HG03280 (cell line): ENCODE measurements at regions not wholly inside any gene's neighbourhood (a gene's known extent, or its start where the extent isn't known, plus 50 kb on each side); places are given as distances from the start of the nearest gene placed in this dataset.

Source experiments
- ATAC-seq: cut with Tn5 transposase; IDR thresholded peaks from one replicate; pipeline ENCODE4 v1.9.1; 2021; ENCODE audit warnings: mild to moderate bottlenecking, moderate library complexity; ENCODE audit not compliant: unreplicated experiment

DNA sequence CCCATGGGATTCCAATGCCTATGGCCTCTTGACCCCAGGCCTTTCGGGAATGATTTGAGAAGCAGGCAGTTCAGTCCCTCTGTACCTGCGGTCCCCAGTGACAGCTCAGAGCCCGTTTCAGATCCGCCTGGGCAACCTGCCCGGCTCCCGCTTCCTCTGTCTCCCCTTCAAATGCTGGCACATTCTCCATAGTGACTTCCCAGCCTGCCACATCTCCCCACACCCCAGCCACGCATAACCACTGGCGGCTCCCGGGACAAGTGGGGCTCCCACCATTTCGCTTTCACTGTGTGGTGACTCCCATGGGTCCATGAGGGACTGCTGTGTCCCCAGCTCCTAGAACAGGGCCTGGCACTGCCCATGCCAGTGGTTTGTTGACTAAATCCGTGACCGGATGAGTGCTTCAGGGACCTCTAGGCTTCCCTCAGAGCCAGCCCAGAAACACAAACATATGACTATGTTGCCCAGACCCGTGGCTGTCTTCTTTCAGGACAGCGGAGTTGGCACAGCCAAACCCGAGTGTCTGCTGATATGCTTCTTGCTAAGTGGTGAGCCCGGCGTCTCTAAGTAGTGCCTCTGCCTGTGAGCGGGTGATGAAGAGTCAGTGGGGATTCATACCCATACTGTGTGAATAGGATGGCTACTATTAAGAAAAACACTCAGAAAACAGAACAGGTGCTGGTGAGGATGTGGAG is 91.2 kb downstream of the GLI2 start:
- no peak for ATAC-seq

GRCh38 chr2:120828066-120828465 is 92.4 kb downstream of the GLI2 start:
- no peak for ATAC-seq

GRCh38 chr2:120828829-120829632 is 93.4 kb downstream of the GLI2 start:
- no peak for ATAC-seq

GRCh38 chr2:120829633-120830025 is 94.0 kb downstream of the GLI2 start:
- no peak for ATAC-seq

- no peak for ATAC-seq
Measured at GRCh38 chr2:120830096-120830830, 94.6 kb downstream of the GLI2 start.

- ATAC-seq: no peak
Measured at GRCh38 chr2:120831086-120831485, 95.4 kb downstream of the GLI2 start.

DNA sequence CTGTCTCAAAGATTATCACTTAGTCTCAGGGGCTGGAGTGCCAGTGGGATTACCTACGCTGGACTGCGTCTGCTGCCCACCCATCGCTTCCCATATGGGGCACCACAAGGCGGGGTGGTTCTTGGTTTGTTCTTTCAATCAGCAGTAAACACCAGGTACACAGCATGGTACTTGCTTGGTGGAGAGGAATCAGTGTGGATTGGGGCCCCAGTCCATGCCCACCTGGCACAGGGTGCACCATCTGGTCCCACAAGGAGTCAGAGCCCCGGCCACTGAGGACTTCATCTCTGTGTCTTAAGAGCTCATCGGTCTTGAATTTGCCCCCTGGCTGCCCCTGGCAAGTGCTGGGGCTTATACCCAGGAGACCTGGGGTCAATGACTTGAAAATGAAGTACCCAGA is 96.2 kb downstream of the GLI2 start:
- no peak for ATAC-seq

DNA sequence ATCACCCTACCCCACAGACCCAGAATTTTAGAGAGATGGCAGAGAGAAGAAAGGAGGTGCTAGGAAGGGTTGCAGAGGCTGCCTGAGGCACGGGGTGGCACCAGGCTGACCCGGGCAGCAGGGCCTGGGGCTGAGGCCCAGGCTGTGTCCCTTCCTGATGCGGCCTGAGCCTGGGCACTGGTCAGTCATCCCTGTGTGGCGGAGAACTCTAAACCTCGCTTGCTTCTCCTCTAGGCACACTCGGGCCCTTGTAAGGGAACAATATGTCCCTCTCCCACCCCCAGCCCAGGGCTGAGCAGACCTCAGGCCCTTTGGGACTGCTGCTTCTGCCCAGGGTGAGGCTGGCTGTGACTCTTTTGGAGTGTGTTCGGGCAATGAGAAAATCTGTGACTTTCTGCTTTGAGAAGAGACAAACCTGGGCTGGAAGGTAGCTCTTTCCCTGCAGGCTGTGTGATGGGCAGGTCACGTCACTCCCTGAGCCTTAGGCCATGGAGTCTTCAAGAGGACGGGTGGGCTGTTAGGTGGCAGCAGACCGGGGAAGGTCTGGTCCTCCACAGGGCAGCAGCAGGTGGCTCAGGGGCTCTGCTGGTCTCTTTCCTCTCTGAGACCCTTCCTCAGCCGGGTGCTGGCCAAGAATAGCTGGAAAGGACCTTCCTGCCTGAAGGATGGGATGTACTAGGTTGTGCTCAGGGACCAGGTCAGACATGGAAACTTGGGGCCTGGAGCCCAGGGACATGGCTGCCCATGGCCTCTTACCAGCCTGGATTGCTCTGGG is 96.8 kb downstream of the GLI2 start:
- no peak for ATAC-seq

DNA sequence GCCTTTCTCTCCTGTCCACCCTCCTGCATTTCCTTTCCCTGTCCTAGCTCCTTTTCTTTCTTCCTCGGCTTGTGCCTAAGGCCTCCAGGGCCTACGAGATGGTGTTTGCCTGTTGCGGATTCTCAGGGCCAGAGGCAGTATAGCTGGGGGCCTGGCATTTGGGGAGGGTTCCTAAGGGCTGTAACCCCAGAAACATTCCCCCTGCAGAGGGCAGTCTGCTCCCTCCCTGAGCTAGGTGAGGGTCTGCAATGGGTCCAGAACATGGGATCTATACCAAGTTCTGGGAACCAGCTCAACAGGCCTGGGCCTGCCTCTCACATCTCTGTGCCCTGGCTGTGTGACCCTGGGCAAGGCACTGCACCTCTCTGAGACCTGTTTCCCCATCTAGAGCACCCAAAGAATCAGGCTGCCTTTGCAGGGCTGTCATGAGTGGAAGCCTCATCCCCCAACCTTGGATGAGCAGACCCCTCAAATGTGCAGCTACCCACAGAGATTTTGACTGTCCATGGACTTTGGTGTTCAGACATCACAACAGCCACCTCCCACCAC is 97.5 kb downstream of the GLI2 start:
- no peak for ATAC-seq

DNA sequence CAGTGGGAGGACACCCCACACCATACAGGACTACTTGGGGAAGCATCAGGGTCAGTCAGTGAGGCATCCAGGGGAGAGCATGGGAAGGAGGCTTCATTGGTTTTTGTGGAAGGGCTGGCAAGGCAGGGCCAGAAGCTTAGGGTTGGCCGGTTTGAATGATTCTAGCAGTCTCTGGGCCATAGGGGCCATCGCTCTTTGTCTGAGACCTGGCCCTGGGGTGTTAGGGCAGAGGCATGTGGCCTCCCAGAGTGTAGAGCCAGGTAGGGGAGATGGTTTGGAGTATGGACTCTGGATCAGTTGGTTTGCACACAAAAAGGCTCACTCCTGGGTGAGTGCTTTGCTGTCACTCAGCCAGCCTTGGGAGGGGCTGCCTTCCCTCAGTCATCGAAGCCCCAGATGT is 98.5 kb downstream of the GLI2 start:
- ATAC-seq: no peak

DNA sequence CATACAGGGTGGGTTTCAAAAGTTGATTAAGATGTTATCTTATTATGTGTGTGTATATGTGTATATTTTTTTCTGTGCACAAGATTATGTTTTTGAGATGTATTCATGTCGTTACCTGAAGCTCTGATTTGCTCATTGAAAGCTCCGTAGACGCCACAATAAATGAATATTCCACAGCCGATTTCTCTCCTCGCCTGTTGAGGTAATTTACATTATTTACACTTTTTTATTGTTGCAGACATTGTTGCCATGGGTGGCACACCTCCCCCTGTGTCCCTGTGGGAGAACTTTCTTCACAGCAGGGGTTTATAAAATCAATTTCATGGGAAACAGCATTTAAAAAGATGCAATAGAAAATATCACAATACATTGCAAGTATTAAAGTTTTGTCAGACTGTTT is 100.6 kb downstream of the GLI2 start:
- no peak for ATAC-seq

GRCh38 chr2:120840795-120841487 is 105.3 kb downstream of the GLI2 start:
- no peak for ATAC-seq

DNA sequence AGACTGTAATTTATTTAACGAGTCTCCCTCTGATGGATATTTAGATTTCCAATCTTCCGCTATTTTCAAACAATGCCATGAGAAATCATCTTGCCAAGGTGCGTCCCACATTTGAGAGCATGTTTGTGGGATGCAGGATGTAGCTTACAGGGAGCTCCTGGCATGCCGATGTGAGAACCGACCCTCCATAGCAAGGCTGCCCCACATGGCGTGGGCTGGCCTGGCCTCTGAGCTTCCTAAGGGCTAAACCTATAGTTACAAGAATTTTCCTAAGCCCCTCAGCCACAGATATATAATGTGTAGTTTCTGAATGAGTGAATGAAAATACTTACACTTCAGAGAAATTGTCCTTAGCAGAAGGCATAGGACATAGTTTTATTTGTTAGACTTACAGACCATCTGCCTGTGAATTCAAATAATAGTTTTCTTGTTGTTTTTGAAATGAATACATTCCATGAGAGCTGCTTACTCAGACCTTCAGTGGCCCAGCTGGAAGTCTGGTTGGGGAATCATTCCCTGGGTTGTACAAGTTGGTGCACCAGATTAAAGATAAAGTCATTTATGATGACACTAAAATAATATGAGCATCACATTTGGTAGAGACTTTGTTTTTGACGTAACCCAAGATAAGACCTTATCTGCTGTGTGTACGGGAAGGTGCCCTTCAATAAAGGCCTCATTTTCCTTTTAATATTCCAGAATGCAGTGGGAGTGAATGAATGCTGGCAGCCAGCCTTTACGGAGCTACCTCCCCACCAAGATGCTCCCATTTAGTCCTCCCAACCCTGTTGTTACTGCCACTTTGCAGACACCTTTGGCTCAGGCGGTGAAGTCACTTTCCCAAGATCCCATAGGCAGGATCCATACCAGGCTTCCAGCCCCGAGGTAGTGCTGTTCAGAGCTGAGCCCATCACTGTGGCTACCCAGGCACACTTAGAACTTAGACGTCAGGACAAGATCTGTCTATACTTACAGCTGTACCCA is 107.1 kb downstream of the GLI2 start:
- no peak for ATAC-seq

DNA sequence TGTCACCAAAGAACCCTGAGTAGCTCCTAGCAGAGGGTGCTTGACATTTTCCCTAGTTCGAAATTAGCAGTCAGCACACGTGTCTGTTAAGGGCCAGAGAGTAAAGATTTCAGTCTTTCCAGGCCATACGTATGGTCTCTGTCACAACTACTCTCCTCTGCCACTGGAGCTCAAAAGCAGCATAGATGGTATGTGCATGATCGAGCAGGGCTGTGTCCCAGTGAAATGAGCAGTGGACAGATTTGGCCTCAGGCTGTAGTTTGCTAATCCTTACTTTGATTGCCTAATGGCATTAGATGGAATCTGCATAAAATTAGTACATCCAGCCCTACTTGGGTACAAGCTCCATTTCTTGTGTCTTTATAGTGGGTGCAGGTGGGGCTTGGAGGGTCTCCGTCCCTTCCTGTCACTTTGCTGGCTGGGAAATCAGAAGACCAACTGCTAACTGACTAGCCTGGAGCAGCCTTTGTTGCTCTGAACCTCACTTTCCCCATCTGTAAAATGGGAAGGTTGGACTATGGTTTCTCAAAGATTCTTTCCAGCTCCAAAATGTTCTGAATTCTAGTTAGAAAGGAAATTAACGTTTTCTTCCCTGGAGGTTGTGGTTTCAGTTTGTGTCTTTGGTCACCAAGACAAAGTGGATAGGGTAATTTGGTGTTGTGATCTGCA is 108.5 kb downstream of the GLI2 start:
- no peak for ATAC-seq

DNA sequence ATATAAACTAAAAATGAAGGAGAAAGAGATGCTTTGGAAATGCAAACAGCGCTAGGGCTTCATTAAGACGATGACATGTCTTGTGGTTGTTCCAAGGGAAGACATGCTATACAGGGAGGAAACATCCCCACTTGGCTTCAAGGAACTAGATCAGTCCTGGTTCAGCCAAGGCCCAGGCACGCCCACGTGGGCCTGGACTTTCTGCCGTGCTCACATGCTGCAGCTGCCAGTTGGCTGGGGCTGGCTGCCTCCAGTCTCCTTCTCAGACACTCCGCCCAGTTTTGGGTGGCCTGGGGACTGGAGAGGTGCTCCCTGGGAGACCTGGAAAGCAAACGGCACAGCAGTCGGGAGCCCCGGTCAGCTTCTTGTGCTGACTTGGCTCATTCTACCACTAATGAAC is 109.6 kb downstream of the GLI2 start:
- no peak for ATAC-seq

DNA sequence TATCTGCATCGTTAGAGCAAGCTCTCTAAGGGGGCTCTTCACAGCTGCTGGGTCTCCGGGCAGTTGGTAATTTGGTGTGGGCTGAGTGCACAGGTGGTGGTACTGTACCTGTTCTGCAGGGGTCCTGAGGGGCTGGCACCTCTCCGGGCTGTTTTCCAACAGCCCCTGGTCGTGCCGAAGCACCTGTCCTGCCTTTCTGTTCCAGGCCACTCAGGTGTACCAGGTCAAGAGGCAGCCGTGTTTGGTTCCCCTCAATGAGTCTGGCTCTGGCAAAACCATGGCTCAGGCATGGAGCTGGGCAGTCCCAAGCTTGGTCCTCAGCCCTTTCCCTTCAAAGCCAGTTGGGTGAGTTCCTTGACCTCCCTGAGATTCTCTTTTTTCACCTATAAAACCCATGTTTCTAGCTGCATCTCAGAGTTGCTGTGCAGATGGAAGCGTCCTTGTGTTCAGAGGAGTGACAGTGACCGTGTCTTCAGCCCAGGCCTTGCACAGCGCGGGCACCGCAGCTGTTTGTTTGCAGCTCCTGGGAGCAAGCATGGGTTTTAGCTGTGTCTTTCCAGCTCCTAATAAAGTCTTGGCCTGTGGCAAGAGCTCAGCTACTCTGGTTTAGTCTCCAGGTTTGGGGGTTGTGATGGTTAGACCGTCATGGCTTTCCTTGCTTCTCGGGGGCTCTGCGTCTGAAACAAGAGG is 110.9 kb downstream of the GLI2 start:
- ATAC-seq: no peak

- ATAC-seq: no peak
Measured at GRCh38 chr2:120847700-120848321, 112.1 kb downstream of the GLI2 start.
